ENCODE measurements at regions not wholly inside any gene's neighbourhood (a gene's known extent, or its start where the extent isn't known, plus 50 kb on each side); places are given as distances from the start of the nearest gene placed in this dataset.

DNA sequence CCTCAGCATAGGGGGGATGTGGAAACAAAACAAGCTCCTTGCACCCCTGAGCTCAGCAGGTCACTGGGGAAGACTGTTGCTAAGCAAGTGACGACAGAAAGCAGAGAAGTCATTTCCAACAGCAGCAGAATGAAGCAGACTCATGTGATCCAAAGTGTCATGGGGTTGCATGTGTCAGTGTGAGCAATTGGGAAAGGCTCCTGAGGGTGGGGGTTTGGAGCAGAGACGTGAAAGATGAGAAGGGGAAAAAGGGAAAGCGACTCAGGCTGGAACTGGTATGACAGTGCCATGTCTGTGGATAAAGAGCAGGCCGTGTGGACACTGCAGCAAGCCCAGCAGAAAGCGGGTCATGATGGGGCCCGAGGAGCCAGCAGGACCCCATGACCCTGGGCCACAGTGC lies 363.9 kb downstream of the PREX1 start:
- no peak for DNase-seq (ENCODE audit: low read depth in 2 of 2)

DNA sequence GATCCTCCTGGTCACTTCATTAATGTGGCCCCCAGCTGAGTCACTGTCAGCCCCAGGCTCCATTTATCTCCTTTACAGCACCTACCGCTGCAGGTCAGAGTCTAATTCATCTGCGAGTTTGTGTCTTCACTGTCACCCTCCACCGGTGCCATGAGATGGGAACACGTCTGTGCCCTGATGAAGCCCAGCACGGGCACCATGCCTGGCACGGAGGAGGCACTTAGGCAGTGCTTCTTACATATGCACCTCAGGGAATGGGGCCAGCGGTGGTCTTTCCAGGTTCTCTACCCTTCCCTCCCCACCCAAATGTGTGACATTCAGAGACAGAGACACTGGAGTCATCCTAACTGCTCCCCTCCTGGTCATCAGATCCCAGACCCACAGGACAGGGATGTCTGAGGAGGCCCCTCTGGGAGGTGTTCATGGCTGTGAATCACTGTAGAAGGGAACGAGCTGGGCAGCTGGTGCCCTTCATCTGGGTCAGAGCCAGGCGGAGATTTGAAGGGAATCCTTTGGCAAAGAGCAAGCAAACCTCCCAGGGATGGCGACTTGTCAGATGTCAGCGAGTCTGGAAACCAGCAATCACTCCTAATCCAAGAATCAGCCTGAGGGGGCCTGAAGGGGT lies 364.6 kb downstream of the PREX1 start:
- DNase-seq (ENCODE audit: low read depth in 2 of 2), result no peak

DNA sequence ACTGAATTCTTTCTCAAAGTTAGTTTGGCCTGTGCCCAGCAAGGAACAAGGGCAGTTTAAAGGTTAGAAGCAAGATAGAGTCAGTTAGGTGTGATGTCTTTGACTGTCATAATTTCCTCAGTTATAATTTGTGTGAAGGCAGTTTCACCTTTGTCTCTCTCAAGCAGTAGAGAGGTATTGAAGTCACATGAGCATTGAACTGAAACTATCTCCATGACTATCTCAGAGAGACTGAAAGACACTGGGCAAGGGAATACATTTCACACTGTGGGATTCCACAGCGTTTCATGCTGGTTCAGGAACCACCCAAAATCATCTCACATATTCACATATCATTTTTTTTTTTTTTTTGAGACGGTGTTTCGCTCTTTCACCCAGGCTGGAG lies 366.1 kb downstream of the PREX1 start:
- no peak for DNase-seq (ENCODE audit: low read depth in 2 of 2)

DNA sequence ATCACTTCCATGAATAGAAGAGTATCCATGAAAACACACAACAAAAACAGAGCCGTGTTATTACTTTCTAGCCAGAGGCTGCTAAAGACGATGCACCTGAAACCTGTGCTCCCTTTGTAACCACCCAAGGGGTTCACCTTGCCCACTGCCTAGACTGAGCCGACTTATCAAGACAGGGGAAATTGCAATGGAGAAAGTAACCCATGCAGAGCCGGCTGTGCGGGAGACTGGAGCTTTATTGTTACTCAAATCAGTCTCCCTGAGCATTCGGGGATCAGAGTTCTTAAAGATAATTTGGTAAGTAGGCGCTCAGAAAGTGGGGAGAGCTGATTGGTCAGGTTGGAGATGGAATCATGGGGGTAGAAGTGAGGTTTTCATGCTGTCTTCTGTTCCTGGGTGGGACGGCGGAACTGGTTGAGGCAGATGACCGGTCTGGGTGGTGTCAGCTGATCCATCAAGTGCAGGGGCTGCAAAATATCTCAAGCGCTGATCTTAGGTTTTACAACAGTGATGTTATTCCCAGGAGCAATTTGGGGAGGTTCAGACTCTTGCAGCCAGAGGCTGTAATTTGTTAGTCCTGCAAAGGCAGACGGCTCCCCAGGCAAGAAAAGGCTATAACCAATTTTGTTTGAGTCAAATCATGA lies 366.6 kb downstream of the PREX1 start:
- DNase-seq (ENCODE audit: low read depth in 2 of 2), result no peak

DNA sequence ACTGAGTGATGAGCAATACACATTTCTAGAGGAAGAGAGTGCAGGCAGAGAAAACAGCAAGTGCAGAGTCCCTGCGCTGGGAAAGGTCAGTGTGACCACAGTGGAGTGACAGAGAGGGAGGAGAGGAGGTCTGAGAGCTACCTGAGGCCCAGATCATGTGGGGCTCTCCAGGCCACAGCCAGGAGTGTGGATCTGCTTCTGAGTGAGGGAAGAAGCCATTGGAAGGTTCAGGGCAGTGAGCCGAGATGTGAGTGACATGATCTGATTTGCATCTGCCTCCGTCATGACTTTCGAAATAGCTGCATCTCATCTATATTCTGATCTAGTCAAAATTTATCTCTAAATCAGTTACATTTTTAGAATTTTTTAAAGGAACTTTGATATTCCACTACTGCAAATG lies 367.1 kb downstream of the PREX1 start:
- no peak for DNase-seq (ENCODE audit: low read depth in 2 of 2)

DNA sequence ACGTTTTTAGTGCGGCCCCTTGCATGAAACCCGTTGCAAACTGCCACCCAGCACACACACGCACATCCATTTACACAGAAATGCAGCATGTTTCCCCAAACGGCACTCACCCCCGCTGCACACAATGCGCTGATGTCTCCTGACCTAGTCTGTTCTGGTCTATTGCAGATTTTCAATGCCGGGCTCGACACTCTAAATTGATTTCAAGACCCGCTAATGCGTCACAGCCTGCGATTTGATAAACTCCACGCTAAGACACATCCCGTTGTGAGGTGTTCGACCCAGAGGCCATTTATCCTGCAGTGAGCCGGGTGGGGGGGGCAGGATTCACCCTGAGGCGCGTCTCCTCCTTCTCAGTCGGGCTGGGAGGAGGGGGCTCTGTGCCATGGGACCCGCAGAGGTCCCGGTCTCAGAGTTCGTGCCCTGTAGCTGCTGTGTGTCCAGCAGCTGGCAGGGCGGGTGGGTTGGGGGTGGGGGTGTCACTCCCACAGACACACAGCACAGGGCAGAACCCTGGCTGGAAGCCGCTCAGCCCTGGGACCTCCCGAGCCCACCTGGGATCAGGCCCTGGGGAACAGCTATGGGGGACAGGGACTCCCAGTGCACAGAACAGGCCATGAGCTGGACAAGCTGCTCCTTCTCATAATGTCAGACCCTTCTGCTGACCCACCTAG lies 367.9 kb downstream of the PREX1 start:
- DNase-seq (ENCODE audit: low read depth in 2 of 2), result no peak

DNA sequence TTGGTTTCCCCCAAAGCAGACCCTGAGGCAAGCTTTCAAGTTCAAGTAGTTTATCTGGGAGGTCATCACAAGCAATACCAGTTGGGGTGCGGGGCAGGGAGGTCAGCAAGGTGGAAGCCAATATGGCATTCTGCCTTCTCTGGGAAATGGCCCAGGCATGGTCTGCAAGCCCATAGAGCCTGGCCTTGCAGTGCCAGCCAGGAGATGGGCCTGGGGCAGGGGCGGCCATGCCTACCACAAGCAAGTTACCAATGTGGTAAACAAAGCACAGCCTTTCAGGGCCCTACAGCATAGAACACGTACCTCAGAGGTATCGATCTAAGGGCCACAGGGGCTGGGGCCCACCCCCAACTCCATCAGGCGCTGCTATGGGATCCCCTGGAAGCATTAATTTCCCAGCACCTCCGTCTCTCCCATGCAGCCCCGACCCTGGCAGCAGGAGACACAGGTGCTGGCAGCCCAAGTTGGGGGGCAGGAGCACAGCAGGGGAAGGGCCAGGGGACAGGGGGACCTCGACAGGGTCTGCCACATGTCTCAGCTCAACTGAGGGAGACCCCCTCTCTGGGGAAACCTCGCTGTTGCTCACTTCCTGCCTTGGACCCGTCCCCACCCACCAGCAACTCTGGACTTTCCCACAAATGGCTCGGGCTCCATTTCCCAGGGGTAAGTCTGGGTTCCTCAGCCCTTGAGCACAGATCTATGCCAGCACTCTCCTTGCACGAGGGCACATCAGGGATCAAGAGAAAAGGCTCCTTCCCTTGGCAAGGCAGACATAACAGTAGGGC lies 369.0 kb downstream of the PREX1 start:
- no peak for DNase-seq (ENCODE audit: low read depth in 2 of 2)

DNA sequence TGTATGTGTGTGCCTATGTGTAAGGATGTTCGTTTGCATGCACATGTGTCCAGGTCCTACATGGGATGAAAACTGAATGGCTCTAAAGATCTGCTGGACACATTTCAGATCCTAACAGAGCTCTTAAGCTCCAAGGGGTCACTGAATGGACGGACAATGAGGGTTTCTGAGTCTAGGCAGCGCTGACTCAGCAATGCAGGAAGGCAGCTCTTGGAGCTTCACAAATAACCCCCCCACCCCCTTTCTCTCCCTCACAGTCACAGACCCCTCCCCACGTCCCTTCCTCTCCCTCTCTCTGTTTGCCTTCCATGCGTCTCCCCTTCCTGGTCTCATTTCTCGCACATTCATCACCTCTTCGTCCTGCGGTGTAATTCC lies 369.8 kb downstream of the PREX1 start:
- no peak for DNase-seq (ENCODE audit: low read depth in 2 of 2)

DNA sequence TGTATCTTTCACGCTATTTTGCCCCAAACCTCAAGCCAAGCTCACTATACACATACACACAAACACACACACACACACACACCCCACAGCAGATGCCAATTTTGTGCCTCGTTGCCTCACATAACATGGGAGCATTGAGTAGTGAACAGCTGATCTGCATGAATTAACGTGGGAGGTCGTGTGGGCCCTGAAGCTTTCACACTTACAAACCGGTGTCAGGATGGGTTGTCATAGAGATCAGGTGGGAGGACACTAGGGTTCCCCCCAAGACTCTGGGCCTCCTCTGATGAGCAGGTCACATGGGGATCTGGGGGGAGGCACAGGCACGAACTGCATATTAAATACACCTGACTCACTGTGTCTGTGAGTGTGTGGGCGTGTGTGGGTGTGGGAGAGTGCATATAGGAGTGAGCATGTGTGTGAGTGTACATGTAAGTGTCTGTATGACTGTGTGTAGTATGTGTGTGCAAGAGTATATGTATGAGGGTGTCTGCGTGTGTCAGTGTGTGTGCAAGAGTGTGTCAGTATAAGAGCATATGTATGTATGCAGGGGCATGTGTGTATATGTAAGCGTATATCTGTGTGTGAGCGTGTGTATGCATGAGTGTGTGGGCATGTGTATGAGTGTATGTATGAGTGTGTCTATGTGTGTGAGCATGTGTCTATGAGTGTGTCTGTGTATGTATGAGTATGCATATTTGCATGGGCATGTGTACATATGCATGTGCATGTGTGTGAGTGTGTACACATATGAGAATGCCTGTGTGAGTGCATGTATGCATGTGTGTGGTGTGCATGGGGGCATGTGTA lies 370.4 kb downstream of the PREX1 start:
- peak in 1 of 2 donors; percentile 8 for DNase-seq (ENCODE audit: low read depth in 2 of 2)

DNA sequence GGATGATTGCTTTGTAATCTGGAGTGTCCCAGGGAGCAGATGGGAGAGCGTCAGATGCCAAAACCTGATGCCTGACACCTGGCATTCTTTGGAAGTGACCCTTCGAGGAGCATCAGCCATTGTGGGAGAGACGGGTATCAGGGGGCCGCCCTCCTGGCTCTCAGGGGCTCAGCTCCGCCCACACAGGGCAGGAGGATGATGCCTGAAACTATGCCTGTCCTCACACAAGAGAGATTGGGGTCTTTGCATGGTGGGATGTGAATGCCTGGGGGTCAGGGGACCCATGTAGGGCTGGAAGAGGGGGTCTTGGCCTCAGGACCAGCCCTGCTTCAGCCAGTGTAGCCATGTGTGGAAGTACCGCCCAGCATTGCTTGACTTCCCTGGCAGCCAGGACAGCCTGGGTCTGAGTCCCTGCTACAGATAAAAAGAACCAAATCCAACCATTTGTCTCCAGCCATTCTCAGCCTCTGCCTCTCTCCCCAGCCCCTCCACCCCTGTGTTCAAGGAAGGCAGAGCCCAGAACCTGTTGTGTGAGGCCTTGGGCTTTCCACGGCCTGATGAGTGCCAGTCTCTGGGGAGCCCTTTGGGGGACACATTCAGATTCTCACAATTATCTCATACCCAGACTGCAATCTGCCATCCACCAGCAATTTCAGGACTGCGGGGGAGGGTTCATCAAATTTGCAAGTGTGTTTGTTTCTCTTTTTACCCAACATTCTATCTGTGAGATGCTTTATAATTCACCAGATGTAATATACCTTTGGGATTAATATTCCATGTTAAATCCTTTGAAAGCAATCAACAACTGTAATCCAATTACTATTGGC lies 371.2 kb downstream of the PREX1 start:
- no peak for DNase-seq (ENCODE audit: low read depth in 2 of 2)

DNA sequence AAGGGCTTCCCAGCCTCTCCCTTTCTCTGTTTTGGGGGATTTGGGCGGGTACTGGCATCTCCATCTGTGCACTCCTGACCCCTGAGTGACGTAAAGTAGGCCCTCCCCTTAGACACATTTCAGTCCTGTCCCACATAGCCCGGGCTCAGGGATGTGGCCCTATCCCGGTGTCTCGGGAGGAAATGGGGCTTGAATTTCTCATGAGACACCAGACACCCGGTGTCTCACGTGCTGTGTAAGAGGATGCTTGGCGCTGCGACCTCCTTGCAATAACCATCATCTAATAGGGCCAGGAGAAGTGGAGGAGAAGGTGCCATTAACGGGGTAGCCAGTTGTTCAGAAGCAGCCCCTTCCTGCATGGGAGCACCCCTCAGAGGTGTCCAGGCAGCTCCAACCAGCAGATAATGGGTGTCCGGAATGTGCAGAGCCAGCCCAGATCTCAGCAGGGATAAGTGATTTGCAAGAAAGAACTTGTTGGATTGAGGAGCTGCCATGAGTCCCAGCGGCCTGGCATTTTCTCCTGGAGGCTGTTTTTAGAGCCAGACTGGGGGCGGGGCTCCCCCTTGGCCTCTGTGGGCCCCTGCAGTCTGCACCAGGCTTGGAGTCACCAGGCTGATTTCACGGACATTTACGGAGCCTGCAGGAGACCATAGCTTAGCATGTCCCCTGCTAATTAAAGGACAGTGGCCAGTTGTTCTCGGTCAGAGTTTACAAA lies 372.0 kb downstream of the PREX1 start:
- no peak for DNase-seq (ENCODE audit: low read depth in 2 of 2)

DNA sequence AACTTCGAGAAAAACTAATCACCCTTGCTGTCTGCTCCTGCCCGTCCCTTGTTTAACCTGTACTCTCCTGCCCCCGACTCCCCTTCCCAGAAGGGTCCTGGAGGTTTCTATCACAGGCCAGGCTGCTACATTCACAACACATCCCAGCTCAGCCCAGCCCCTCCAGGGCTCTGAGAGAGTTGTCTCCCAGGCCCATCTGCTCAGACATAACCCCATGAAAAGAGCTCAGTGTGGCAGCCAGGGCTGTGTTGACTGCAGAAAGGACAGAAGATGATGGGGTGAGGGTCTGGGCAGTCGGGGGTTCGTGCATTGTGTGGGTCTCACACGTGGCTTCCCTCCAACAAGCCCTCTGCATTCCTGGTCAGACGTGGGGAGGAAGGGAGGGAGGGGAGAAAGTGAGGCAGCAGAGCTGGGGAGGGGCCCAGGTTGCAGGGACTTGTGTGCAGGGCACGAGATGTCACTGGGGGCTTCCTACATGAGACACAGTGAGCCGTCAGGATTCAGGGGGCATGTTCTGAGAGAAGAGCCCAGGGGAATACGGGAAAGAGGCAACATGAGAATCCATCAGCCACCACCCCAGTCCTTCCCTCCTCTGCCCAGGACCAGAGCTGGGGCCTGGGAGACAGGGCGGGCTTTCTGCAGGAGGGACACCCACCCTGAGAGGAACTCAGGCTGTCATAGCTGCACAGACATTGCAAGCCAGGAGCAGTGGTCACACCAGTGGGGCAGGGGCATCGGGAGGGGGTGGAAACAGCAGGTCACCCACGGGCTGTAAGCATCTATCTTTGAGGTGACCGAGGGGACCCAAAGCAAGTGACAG lies 372.9 kb downstream of the PREX1 start:
- DNase-seq (ENCODE audit: low read depth in 2 of 2), result no peak

DNA sequence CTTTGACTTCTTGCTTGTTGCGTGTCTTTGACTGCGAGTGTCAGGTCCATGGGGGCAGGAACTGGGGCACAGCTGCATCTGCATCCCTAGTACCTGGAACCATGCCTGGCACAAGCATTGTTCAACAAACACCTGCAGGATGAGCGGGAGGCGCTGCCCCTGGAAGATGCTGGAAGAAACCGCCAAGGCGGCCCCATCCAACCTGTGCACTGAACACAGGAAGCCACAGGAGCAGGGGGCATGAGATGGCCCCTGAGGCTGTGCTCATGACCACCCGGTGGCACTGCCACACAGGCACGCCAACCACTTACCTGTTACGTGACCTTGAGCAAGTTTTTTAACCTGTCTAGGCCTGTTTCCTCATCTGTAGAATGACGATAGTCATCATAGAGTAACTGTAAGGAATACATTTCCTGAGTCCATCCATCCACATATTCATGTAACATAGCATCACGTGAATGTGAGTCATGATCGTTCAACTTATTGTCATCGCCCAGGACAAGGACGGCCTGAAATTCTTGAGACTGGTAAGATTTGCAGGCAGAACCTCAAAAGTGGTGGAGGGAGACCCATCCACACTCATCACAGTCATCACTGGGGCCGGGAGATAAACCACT lies 374.2 kb downstream of the PREX1 start:
- no peak for DNase-seq (ENCODE audit: low read depth in 2 of 2)

DNA sequence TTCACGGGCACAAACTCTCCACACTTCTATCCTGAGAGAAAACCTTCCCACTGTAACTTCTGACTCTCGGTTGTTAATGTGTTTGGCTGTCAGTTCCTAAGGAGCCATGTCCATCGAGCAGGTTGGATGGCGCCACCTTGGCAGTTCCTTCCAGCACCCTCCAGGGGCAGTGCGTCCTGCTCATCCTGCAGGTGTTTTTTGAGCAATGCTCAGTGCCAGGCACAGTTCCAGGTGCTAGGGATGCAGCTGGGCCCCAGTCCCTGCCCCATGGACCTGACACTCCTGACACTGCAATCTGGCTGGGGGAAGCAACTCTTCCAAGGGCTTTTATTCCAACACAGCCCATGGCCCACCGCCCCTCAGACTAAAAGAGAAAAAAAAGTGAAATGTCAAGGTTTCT lies 376.4 kb downstream of the PREX1 start:
- DNase-seq (ENCODE audit: low read depth in 2 of 2), result no peak

DNA sequence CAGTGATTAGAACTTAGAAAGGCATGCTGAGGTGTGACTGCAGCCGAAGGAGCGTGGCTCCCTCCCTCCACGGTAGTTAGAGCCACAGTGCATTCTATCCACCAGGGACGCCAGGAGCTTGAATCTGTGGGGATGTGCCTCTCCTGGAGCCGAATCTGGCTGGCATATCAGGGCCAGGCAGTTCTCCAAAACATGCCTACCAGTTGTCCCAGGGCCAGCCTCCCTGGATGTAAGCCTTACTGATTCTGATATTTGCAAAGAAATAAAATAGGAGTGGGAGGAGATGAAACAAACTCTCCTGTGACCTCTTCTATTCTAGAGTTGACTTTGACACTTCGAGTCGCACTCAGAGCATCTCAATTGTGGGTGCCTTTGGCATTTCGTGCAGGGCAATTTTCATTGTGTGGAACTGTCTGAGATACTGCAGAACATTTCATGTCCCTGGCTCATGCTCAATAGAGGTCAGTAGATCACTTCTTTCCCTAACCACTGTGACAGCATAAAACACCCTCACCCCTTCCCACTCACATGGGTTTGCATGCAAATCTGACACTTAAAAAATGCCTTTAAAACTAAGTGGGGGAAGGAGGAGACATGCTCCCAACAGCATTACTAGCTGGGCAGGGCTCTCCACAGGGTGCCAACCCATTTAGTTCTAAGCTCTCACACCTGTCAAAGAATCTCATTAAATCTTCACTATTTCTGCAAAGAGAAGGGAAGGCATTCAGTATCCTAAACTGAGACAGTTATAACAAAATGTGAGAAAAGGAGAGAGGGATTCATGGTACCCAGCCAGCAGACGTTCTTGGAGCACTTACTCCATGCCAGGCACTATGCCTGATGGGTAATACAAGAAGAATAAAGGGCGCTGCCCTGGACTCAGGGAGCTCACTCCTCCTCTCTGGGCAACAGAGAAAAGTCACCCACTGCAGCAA lies 378.9 kb downstream of the PREX1 start:
- DNase-seq (ENCODE audit: low read depth in 2 of 2), result no peak

DNA sequence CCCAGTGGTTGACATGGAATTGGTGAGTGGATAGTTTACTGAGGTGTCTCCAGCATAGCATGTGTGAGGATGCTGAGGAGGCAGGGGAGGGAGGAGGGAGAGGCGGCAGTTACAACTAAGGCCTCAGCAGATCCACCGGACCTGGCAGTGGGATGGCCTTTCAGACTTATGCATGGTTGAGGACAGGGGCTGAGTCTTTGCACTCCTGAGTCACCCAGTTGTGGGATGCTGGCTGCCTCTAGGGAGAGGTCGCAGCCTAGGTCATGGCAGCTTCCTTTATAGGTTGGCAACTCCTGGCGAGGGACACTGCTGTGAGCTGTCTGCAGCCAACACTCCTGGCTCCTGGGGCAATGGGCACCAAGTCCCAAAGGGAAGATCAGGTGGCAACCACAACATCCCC lies 380.3 kb downstream of the PREX1 start:
- DNase-seq (ENCODE audit: low read depth in 2 of 2), result no peak

DNA sequence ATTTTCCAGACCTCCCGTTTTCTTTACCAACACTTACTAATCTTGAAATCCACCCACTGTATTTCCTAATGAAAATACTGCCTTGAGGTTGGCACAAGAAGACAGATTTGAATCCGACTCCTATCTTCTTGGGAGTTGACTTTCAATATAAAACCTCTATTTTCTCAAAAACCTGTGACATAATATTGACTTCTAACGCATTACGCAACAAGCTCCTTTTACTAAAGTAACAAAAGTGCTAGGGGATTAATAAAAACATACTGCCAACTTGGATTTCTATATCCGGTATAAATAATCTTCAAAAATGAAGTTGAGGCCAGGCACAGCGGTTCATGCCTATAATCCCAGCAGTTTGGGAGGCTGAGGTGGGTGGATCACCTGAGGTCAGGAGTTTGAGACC lies 382.0 kb downstream of the PREX1 start:
- no peak for DNase-seq (ENCODE audit: low read depth in 2 of 2)

DNA sequence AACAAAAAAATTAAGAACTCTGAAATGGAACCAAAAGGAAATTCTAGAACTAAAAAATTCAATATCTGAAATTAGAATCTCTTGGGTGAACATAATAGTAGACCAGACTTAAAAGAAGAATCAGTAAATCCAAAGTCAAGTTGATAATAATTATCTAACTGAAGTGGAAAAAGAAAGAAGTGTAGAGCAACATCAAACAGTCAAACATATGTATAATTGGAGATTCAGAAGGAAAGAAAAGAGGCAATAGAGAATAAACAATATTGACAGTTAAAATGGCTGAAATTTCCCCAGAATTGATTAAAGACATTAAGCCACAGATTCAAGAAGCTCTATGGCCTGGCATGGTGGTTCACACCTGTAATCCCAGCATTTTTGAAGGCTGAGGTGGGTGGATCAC lies 383.6 kb downstream of the PREX1 start:
- DNase-seq (ENCODE audit: low read depth in 2 of 2), result no peak
